BE2C (cell line): ENCODE measurements at regions not wholly inside any gene's neighbourhood (a gene's known extent, or its start where the extent isn't known, plus 50 kb on each side); places are given as distances from the start of the nearest gene placed in this dataset.

ENCODE experiments used
- DNase-seq: peaks from one replicate; pipeline ENCODE4 v3.0.0-alpha.2; 2020
- H3K27me3 ChIP-seq: fragments of 250-450 bp; sonication (Bioruptor Pico); 2 replicates; pipeline ENCODE4 v1.5.1; 2020; ENCODE audit warnings: mild to moderate bottlenecking
- H3K36me3 ChIP-seq: fragments of 250-450 bp; sonication (Bioruptor Pico); 2 replicates; pipeline ENCODE4 v1.5.1; 2020; ENCODE audit warnings: mild to moderate bottlenecking
- H3K4me1 ChIP-seq: fragments of 250-450 bp; sonication (Bioruptor Pico); 2 replicates; pipeline ENCODE4 v1.5.1; 2020
- H3K4me3 ChIP-seq: 2 replicates; pipeline ENCODE4 v1.5.1; 2011; ENCODE audit warnings: low read depth, low read length
- H3K9me3 ChIP-seq: fragments of 250-450 bp; sonication (Bioruptor Pico); 2 replicates; pipeline ENCODE4 v1.5.1; 2020
- CTCF ChIP-seq: IDR thresholded peaks from 2 replicates; pipeline ENCODE4 v1.5.1; 2012; ENCODE audit warnings: mild to moderate bottlenecking, low read depth, low read length

GRCh38 chr12:77249892-77250291, 184.5 kb upstream of the E2F7 start:
- H3K27me3 ChIP-seq = no peaks in the 10 kb centered on the region
- no peaks in the 10 kb centered on the region for H3K4me1 ChIP-seq
- no peak for DNase-seq
- no peaks in the 10 kb centered on the region for H3K9me3 ChIP-seq
- no peak overlapping the region for H3K4me3 ChIP-seq
- no peak for TF ChIP-seq CTCF
- no peaks in the 10 kb centered on the region for H3K36me3 ChIP-seq

- no peak for TF ChIP-seq CTCF
- Histone ChIP-seq H3K27me3 (no peaks in the 10 kb centered on the region), H3K4me3 (no peak overlapping the region), H3K9me3 (no peaks in the 10 kb centered on the region), H3K36me3 (no peaks in the 10 kb centered on the region), H3K4me1 (no peaks in the 10 kb centered on the region)
- no peak for DNase-seq
Measured at GRCh38 chr12:77248036-77248435, 182.7 kb upstream of the E2F7 start.

- H3K9me3 ChIP-seq = no peaks in the 10 kb centered on the region
- no peaks in the 10 kb centered on the region for H3K27me3 ChIP-seq
- TF ChIP-seq CTCF = no peak
- H3K4me1 ChIP-seq = no peaks in the 10 kb centered on the region
- DNase-seq = no peak
- H3K36me3 ChIP-seq = no peaks in the 10 kb centered on the region
- no peak overlapping the region for H3K4me3 ChIP-seq
Measured at GRCh38 chr12:77247542-77247941, 182.2 kb upstream of the E2F7 start.

- Histone ChIP-seq H3K27me3 (no peaks in the 10 kb centered on the region), H3K36me3 (no peaks in the 10 kb centered on the region), H3K4me1 (no peaks in the 10 kb centered on the region), H3K4me3 (no peak overlapping the region), H3K9me3 (no peaks in the 10 kb centered on the region)
- TF ChIP-seq CTCF = no peak
- no peak for DNase-seq
Measured at GRCh38 chr12:77243345-77243744, 178.0 kb upstream of the E2F7 start.

- Histone ChIP-seq H3K4me3 (no peak overlapping the region), H3K27me3 (no peaks in the 10 kb centered on the region), H3K9me3 (no peaks in the 10 kb centered on the region), H3K36me3 (no peaks in the 10 kb centered on the region), H3K4me1 (no peaks in the 10 kb centered on the region)
- no peak for DNase-seq
- TF ChIP-seq CTCF = no peak
Measured at GRCh38 chr12:77239617-77240016, 174.2 kb upstream of the E2F7 start.

- Histone ChIP-seq H3K4me1 (no peaks in the 10 kb centered on the region), H3K36me3 (no peaks in the 10 kb centered on the region), H3K27me3 (no peaks in the 10 kb centered on the region; the same call in 1 of the 2 replicates), H3K4me3 (no peak overlapping the region), H3K9me3 (no peaks in the 10 kb centered on the region; the same call in 1 of the 2 replicates)
- no peak for DNase-seq
- no peak for TF ChIP-seq CTCF
Measured at GRCh38 chr12:77238335-77238734, 173.0 kb upstream of the E2F7 start.
